HEK293T (cell line): ENCODE measurements at regions not wholly inside any gene's neighbourhood (a gene's known extent, or its start where the extent isn't known, plus 50 kb on each side); places are given as distances from the start of the nearest gene placed in this dataset.

ENCODE experiments used
- CTCF ChIA-PET: fragments of 350-600 bp; formaldehyde crosslinking; extraction: SDS; loops from one replicate; lab custom pipeline; 2021; ENCODE audit warnings: antibody characterized with exemption, inconsistent platforms; lab: Yijun Ruan, JAX
- POLR2A ChIA-PET: fragments of 350-600 bp; formaldehyde crosslinking; extraction: SDS; loops from one replicate; lab custom pipeline; 2020; ENCODE audit warnings: antibody characterized with exemption, inconsistent platforms; lab: Yijun Ruan, JAX
- DNase-seq: peaks from one replicate; pipeline ENCODE4 v3.0.0; 2012; ENCODE audit warnings: mixed read lengths; ENCODE audit errors: extremely low spot score
- ARNT ChIP-seq: fragments of 450-650 bp; IDR thresholded peaks from 2 replicates; pipeline ENCODE4 v1.6.1; 2017; ENCODE audit warnings: mild to moderate bottlenecking
- BHLHE40 ChIP-seq: fragments of 450-650 bp; IDR thresholded peaks from 2 replicates; pipeline ENCODE4 v1.6.1; 2016; ENCODE audit warnings: mild to moderate bottlenecking, moderate library complexity, borderline replicate concordance
- CTBP1 ChIP-seq: fragments of 450-650 bp; IDR thresholded peaks from 2 replicates; pipeline ENCODE4 v1.6.1; 2016; ENCODE audit warnings: borderline replicate concordance
- ELF4 ChIP-seq: fragments of 450-650 bp; IDR thresholded peaks from 2 replicates; pipeline ENCODE4 v1.6.1; 2017; ENCODE audit warnings: antibody characterized with exemption
- FOXA1 ChIP-seq: fragments of 450-650 bp; IDR thresholded peaks from 2 replicates; pipeline ENCODE4 v1.6.1; 2016; ENCODE audit warnings: mild to moderate bottlenecking
- FOXK2 ChIP-seq: fragments of 450-650 bp; IDR thresholded peaks from 2 replicates; pipeline ENCODE4 v1.6.1; 2016; ENCODE audit warnings: mild to moderate bottlenecking
- FOXM1 ChIP-seq: fragments of 450-650 bp; IDR thresholded peaks from 2 replicates; pipeline ENCODE4 v1.6.1; 2017; ENCODE audit warnings: mild to moderate bottlenecking, borderline replicate concordance
- HDGF ChIP-seq: fragments of 450-650 bp; IDR thresholded peaks from 2 replicates; pipeline ENCODE4 v1.6.1; 2017; ENCODE audit warnings: antibody characterized with exemption, borderline replicate concordance
- L3MBTL2 ChIP-seq: fragments of 450-650 bp; conservative IDR thresholded peaks from 2 replicates; pipeline ENCODE4 v1.6.1; 2016; ENCODE audit warnings: mild to moderate bottlenecking
- LEF1 ChIP-seq: fragments of 450-650 bp; IDR thresholded peaks from 2 replicates; pipeline ENCODE4 v1.6.1; 2017; ENCODE audit warnings: mild to moderate bottlenecking, borderline replicate concordance
- NFRKB ChIP-seq: fragments of 450-650 bp; IDR thresholded peaks from 2 replicates; pipeline ENCODE4 v1.6.1; 2016; ENCODE audit warnings: mild to moderate bottlenecking, moderate library complexity
- PKNOX1 ChIP-seq: fragments of 450-650 bp; IDR thresholded peaks from 2 replicates; pipeline ENCODE4 v1.6.1; 2016
- SP1 ChIP-seq: fragments of 450-650 bp; IDR thresholded peaks from 2 replicates; pipeline ENCODE4 v1.6.1; 2017
- SUZ12 ChIP-seq: fragments of 450-650 bp; IDR thresholded peaks from 2 replicates; pipeline ENCODE4 v1.6.1; 2016; ENCODE audit warnings: mild to moderate bottlenecking
- TARDBP ChIP-seq: fragments of 450-650 bp; IDR thresholded peaks from 2 replicates; pipeline ENCODE4 v1.6.1; 2016
- ZNF384 ChIP-seq: fragments of 450-650 bp; IDR thresholded peaks from 2 replicates; pipeline ENCODE4 v1.6.1; 2016

DNA sequence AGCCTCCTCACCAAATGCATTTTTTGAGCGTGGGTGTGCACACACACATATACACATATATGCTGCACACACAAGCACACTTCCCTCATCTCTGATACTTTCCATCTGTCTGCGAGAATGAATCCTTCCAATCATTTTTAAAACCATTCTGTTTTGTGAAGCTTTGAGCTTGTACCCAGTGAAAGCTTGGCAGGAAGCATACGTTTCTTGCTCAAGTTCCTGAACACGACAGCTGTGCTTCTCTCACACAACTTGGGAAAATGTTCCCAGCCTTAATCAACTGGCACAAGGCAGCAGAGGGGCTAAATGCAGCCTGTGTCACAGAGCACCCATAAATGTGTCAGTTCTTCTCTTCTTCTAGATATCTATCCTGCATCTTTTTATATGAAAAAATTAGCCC lies 524.0 kb upstream of the KIRREL3 start:
- TF ChIP-seq TARDBP (no peak), ELF4 (no peak), NFRKB (no peak), ZNF384 (no peak), FOXM1 (no peak), L3MBTL2 (no peak), FOXA1 (no peak), SP1 (no peak), SUZ12 (no peak), HDGF (no peak), CTBP1 (no peak), PKNOX1 (no peak), FOXK2 (no peak), ARNT (no peak), BHLHE40 (no peak), LEF1 (no peak)
- ChIA-PET POLR2A (no interaction called here), CTCF (no interaction called here)
- DNase-seq, result no peak

DNA sequence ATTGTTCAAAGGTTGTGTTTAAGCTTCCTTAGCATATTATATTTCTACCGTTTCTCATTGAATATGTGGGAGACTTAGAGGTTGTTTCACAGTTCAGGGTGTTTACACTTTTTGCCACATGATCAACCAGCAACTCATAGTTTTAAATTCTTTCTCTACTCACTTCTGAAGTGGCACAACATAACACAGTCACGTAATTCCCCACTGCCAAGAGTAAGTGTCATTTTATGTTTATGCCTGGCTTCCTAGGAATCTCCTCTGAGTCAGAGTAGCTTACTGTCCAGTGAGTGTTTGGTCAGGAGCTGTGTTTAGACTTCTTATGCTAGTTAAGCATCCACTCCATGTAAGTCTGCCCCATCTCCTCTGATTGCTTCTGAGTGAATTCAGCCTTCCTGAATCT lies 520.8 kb upstream of the KIRREL3 start:
- ChIA-PET CTCF (no interaction called here), POLR2A (no interaction called here)
- no peak for DNase-seq
- no peak for TF ChIP-seq SUZ12
- TF ChIP-seq LEF1, result no peak
- TF ChIP-seq NFRKB, result no peak
- TF ChIP-seq L3MBTL2, result no peak
- TF ChIP-seq ZNF384, result no peak
- TF ChIP-seq HDGF, result no peak
- TF ChIP-seq CTBP1, result no peak
- no peak for TF ChIP-seq ARNT
- TF ChIP-seq ELF4, result no peak
- no peak for TF ChIP-seq FOXA1
- TF ChIP-seq SP1, result no peak

DNA sequence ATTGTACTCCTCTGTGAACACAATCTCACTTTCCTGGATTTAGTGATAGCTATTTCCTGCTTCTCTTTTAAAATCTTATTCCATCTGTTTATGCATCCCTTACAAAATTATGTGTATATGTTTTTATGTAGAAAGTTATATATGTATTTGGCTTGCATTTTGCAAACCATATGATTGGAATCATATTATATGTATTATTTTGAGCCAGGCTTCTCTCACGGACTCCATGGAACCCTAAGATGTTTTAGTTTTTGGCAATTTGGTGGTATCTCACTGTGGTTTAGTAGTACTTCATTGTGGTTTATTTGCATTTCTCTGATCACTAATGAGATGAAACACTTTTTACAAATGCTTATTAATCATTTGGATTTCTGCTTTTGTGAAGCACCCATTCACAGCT lies 507.3 kb upstream of the KIRREL3 start:
- ChIA-PET POLR2A (no interaction called here), CTCF (no interaction called here)
- no peak for TF ChIP-seq PKNOX1
- no peak for TF ChIP-seq SP1
- no peak for TF ChIP-seq TARDBP
- no peak for TF ChIP-seq ELF4
- no peak for TF ChIP-seq HDGF
- TF ChIP-seq L3MBTL2, result no peak
- TF ChIP-seq FOXK2, result no peak
- TF ChIP-seq NFRKB, result no peak
- no peak for TF ChIP-seq SUZ12
- no peak for TF ChIP-seq BHLHE40
- no peak for TF ChIP-seq LEF1
- no peak for TF ChIP-seq ARNT
- no peak for DNase-seq

- CTCF ChIA-PET, result no interaction called here
- no peak for TF ChIP-seq CTBP1
- POLR2A ChIA-PET, result no interaction called here
- DNase-seq, result no peak
These were observed 506.1 kb upstream of the KIRREL3 start for GRCh38 chr11:127506647-127507046.

DNA sequence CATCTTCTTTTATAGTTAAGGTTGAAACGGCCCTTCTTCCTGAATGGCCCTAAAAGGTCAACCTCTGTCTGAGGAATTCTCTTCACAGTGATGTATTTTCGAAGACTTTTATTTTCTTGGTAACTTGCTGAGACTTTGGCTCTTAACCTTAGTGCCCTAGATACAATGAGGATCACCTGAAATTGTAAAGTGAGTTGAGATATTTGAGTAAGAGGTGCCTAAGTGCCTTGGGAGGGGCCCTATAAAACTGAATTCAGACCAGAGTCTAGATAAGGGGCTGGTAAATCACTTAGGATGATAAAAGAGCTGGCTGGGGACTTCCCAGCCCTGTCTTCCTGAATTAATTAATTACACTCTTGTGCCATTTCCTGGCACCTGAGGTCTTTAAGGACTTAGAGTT lies 505.6 kb upstream of the KIRREL3 start:
- POLR2A ChIA-PET, result no interaction called here
- CTCF ChIA-PET, result no interaction called here
- no peak for DNase-seq
- no peak for TF ChIP-seq L3MBTL2
- TF ChIP-seq FOXM1, result no peak
- TF ChIP-seq ARNT, result no peak
- no peak for TF ChIP-seq TARDBP
- TF ChIP-seq NFRKB, result no peak
- no peak for TF ChIP-seq ZNF384

DNA sequence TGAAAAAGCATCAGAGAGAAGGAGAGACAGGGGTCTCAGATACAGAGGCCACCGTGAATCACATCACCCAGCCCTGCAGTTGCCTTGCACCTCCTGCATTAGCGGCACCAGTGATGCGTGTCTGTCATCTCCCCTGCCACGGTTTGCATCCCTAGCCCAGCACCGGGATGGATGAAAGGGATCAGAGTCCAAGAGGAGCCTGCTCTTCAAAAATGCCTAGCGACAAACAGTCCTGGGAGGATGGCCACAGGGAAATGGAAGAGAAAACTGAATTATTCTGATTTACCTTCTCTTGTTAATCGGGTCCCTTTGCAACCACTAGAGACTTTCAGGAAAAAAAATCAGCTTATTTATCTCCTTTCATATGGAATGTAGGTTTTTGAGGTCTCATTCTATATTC lies 495.6 kb upstream of the KIRREL3 start:
- DNase-seq, result no peak
- no peak for TF ChIP-seq FOXK2
- TF ChIP-seq TARDBP, result no peak
- TF ChIP-seq ELF4, result no peak
- TF ChIP-seq FOXM1, result no peak
- TF ChIP-seq SP1, result no peak
- TF ChIP-seq LEF1, result no peak
- TF ChIP-seq CTBP1, result no peak
- TF ChIP-seq ZNF384, result no peak
- no peak for TF ChIP-seq NFRKB
- no peak for TF ChIP-seq FOXA1
- TF ChIP-seq BHLHE40, result no peak
- TF ChIP-seq HDGF, result no peak
- no peak for TF ChIP-seq L3MBTL2
- TF ChIP-seq PKNOX1, result no peak
- no peak for TF ChIP-seq ARNT
- TF ChIP-seq SUZ12, result no peak
- ChIA-PET CTCF (no interaction called here), POLR2A (no interaction called here)

DNA sequence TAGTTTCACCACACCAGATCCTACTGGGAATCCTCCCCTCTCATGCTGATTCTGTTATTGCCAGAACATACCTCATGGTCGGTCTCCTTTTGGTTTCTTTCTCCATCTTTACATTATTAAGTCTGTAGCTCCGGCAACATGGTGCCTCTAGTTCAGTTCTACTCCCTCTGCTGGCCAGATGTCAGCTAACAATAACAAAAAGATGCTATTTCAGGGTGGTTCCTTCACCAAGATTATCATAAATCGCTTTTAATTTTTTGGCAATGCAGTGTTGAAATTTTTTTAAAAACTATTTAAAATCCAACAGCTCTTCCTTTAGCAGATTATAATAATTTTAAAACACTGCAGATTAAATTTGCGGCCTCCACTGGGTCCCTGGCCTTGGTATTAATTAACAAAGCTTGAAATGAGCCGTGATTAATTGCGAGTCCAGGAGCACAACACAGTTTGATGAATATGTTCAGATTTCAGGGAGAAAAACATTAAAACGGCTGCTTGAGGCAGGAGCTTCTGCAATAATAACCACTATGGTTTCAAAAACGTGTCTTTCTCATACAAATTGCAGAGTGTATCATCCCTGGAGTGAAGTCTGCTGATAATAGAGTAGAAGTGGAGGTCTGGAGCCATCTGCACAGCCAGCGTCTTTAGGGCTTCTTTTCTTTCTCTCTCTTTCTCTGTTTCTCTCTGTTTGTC lies 492.9 kb upstream of the KIRREL3 start:
- peak; percentile 16 for DNase-seq
- CTCF ChIA-PET, result interaction anchor here (0.7 kb wide), 1 partner anchor 444 kb away, joined by 3 read pairs; no protein-coding TSS in a partner anchor
- POLR2A ChIA-PET, result no interaction called here
- TF ChIP-seq ARNT (no peak), PKNOX1 (no peak), CTBP1 (no peak), ELF4 (no peak), FOXK2 (no peak), TARDBP (no peak), L3MBTL2 (no peak), ZNF384 (no peak), HDGF (no peak), SUZ12 (no peak), BHLHE40 (no peak), SP1 (no peak), NFRKB (no peak), FOXM1 (no peak), LEF1 (no peak), FOXA1 (no peak)
